Stimulated activated CD8-positive, alpha-beta memory T cell treated with anti-CD3 and anti-CD28 coated beads, Interleukin-15, amount 100 ng/mL, for 48 hours (primary cell): ENCODE measurements at regions not wholly inside any gene's neighbourhood (a gene's known extent, or its start where the extent isn't known, plus 50 kb on each side); places are given as distances from the start of the nearest gene placed in this dataset.
A peak's percentile ranks its signal among the peaks of the same experiment; 100 is the strongest.
"Not testable (repeated sequence)": the region's sequence is repeated elsewhere in the genome, so short reads cannot be mapped to it uniquely, and the experiment has no call there.

Experiments used
- DNase-seq, 2 donors: peaks; one replicate each; pipeline ENCODE4 v3.0.0-alpha.2; 2020; ENCODE audit warnings: low read depth in 2 of 2

DNA sequence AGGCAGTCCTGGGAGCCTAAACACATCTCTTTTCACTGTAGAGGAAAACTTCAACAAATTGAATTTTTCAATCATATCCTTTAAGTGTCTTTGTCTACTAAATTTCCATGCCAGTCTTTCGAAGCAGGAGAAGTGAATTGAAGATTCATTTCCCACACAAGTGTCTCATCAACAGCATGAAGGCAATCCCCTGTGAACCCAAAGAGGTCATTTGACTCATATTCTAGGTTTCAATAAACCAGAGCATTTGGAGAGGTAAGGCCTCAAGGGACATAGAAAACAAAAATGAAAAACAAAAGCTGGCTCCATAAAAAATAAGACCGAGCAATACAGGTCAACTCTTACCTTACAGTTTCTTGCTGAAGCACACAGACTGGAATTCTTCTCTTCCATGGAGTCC is 94.1 kb upstream of the ATP1B1 start:
- no peak for DNase-seq

DNA sequence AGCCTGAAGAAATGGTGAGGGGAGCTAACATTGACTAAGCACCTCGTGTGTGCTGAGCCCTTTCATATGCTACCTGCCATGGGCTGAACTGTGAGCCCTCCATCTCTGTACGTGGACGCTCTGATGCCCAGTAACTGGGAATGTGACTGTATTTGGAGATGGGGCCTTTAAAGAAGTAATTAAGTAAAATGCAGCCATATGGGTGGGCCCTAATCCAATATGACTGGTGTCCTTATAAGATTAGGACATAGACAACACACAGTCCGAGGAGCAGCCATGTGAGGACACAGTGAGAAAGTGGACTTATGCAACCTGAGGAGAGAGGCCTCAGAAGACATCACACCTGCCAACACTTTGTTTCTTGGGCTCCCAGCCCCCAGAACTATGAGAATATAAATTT is 92.7 kb upstream of the ATP1B1 start:
- no peak for DNase-seq

DNA sequence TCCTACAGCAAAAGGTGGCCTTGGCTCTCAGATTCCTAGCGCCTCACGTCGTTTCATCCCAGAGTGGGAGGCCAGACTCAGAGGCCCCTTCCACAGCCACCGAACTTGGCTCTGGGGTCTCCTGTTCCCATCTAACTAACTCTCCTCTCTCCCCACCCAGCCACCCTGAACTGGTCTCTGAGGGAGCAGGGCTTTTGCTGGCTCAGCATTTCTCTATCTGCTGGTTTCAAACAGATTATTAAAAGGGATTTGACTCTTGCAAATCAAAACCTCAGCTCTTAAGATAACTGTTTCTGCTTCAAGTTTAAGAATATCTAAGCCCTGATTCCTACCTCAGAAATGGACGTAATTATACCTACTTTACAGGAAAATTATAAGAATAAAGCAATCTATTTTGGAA is 91.0 kb upstream of the ATP1B1 start:
- DNase-seq: no peak

DNA sequence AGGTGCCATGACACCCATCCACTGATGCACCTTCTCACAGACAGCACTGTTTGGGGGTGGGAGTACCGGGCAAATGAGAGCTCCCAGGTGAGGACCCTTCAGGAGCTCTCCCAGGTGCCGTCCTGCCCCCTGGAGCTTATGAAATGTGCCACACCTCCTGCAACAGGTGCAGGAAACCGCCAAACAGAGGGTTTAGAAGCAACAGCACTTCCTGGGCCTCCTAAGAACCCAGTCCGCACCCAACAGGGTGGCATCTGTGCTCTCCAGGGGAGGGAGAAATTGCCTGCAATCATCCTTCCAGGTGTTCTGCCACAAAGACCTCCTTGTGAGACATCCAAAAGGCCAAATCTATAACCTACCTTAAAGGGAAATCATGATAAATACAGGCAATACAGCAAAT is 87.7 kb upstream of the ATP1B1 start:
- DNase-seq: no peak

DNA sequence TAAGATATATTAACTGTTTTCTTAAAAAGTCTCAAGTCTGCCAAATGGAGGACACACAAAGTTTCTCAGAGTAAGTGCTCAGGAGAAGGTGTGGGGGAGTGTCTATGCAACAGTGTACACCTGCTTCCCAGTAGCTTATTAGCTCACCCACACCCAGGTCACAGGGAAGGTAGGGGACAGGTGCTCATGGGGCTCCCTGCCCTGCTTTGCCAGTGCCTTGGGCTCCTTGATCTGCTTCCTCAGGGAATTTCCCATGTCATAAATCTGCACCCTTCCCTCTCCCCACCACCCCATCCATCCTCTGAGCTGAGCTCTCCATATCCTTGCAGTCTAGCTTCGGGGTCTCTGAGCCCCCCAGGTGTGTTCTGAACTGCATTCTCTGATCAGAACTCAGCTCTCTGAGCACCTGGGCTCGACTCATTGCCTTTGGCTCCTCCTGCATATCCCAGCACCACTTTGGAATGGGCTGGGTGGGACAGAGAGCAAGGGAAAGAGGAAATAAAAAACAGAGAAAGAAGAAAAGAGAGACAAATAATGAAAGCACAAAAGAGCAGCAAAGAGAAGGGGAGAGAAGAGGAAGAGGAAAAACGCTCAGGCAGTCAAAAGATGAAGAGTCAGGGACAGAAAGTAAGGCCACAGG is 87.0 kb upstream of the ATP1B1 start:
- DNase-seq: no peak

DNA sequence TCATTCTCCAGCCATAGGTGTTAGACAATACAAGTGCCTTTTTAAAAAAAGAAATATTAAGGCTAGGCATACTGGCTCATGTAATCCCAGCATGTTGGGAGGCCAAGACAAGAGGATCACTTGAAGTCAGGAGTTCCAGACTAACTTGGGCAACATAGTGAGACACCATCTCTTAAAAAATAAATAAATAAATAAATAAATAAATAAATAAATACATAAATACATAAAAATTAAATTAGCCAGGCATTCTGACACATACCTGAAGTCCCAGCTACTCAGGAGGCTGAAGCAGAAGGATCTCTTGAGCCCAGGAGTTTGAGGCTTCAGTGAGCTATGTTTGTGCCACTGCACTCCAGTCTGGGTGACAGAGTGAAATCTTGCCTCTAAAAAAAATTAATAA is 85.8 kb upstream of the ATP1B1 start:
- DNase-seq: no peak

DNA sequence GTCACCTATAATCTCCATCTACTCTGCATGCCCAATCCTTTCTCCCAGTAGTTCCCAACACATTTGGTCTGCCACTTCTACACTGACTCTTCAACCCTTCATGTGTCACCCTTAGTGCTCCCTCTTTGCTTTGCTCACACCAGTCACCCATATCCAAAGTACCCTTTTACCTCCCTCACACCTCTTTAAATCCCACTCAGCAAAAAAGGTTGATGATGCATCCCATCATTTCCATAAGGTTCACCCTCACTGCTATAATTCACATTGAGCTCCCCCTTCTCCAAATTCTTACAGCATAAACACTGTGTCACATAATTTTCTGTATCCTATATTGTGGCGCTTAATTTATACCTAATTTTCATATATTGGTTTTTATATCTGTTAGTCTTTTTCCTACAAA is 83.8 kb upstream of the ATP1B1 start:
- DNase-seq: no peak

DNA sequence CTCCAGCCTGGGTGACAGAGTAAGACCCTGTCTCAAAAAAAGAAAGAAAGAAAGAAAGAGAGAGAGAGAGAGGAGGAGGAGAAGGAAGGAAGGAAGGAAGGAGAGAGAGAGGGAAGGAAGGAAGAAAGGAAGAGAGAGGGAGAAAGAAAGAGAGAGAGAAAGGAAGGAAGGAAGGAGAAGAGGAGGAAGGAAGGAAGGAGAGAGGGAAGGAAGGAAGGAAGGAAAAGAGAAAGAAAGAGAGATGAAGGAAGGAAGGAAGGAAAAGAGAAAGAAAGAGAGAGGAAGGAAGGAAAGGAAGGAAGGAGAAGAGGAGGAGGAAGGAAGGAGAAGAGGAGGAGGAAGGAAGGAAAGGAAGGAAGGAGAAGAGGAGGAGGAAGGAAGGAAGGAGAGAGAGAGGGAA is 82.2 kb upstream of the ATP1B1 start:
- no peak for DNase-seq

DNA sequence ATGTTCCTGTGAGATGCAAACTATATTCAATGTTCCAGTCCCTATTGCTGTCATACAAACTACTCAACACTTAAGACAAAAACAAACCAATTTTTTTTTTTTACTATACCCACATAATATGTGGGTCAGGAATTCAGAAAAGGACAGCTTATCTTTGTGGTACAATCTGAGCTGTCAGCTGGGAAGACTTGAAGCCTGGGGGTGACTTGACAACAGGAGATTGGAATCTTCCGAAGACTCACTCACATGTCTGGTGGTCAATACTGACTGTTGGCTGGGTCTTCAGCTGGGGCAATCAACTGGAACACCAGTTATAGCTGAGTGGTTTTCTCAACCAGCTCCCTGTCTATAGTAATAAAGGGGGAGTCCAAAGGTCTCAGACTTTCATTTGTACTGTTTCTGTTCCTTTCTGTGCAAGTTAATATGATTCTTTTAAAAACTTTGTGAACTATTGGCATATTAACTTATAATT is 81.7 kb upstream of the ATP1B1 start:
- no peak for DNase-seq

DNA sequence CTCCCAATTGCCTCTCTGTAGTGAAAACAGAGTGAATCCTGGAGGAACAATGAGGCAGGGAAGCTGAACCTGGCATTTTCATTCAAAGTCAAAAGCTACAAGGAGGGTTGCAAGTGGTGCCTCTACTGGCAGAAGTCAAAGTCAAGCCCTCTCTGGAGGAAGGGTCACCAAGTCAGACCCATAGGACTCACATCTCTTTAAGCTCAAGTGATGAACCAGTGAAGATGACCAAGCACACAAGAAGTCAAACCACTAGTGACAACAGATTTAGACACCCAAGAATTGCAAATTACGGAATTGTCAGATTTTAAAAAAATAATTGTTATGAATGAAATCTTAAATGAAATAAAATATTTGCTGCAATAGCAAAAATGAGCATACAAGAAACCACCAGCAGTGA is 81.1 kb upstream of the ATP1B1 start:
- DNase-seq: no peak

DNA sequence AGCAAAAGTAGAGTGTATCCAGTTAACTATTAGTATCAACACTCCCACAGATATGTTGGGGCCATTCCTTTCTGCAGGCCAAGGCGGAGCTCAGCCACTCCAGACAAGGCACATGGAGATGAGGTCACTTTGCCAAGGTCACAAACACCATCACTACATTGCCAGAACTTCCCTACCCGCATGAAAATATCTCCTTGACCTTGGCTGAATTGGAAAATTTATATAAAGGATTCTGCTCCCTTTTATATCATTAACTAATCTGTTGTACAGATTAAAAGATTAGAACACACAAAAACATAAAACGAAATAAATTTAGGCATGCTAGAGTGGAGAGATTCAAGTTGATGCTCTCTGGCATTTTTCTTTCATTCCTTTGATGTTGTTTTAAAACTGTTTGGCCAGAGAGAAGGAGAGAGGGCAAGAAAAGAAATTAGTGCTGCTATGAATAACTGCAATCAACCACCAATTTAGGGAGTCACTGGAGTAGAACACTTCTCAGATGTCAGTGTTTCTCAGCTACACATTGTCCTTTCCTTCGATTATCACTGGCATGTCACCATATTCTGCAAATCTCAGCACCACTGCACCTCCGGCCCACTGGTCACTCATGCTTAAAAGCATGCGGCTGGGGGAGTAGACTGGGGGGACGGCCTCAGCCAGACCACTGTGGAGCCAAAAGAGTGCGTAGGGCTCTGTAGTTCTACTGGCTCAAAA is 78.7 kb upstream of the ATP1B1 start:
- DNase-seq: no peak

DNA sequence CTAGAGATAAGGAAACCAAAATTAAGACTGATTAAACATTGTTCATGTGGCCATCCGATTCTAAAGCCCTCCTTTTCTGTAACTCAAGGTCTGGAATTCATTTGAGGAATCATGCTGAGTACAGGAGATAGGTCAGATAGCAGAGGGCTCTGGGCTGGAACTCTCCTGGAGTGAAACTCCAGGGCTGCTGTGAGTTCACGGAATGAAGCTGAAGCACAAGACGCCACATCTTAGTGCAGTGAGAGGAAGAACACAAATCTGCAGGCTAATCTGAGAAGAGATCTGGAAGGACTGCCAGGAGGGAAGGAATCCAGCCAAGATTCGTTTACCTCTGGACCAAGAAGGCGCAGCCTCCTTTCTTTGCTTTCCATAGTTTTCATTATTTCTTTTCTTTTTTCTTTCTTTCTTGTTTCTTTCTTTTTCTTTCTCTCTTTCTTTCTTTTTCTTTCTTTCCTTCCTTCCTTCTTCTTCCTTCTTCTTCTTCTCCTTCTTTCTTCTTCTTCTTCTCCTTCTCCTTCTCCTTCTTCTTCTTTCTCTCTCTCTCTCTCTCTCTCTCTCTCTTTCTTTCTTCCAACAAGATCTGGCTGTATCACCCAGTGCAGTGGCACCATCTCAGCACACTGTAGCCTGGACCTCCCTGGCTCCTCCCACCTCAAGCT is 74.8 kb upstream of the ATP1B1 start:
- DNase-seq: no peak

DNA sequence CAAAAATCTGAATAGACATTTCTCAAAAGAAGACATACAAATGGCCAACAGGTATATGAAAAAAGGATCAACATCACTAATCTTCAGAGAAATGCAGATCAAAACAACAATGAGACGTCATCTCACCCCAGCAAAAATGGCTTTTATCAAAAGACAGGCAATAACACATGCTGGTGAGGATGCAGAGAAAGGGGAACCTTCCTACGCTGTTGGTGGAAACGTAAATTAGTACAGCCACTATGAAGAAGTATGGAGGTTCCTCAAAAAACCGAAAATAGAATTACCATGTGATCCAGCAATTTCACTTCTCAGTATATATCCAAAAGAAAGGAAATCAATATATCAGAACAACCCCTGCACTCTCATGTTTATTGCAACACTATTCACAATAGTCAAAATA is 65.1 kb upstream of the ATP1B1 start:
- no peak for DNase-seq

DNA sequence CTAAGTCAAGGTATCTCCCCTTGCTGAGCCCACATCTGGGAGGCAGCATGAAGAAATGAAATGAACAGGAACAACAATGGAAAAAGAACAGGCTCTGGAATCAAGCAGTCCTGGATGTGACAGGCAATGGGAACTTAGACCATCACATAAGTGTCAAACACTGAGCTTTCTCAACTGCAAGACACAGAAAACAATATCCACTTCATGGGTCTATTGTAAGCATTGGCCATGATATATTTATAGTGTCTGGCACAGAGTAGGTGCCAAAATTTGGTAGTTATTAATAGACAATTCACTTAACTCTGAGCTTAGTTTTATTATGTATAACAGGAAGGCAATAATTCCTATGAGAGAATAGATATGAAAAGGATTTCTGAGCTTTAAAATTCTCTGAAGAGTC is 64.1 kb upstream of the ATP1B1 start:
- no peak for DNase-seq

DNA sequence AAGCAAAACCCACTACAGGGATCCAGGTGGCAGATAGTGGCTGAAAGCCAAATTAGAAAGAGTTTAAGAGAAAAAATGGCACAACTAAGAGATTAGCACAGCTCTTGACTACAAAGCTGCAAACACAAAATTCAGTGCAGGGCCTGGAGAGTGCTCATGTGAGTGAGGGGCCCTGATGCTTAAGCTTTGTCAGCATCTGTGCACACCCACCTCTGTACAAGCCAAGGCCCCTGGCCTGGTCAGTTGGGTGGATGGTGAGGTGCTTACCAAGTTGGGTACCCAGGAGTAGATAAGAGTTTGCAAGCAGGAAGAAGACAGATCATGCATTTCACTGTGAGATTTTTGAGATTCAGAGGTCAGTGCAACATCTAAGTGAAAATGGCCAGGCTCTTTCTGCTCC is 62.7 kb upstream of the ATP1B1 start:
- no peak for DNase-seq

DNA sequence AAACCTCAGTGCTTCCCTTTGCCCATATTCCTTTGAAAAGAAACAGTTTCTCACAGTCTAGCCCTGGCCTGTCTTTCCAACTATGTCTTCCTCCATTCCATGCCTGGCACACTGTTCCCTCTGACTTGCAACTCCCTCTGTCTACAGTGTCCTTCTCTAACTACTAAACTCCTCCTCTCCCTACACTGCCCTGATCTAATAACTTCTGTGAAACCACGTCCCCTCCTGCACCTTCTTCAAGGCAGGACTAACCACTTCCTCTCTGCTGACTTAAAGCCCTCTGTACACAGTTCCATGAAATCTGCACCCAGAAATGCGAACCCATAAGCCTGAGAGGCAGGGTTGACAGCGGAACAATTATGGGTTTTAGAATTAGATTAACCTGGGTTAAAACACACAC is 62.2 kb upstream of the ATP1B1 start:
- DNase-seq: peak in 1 of 2 donors; percentile 19

DNA sequence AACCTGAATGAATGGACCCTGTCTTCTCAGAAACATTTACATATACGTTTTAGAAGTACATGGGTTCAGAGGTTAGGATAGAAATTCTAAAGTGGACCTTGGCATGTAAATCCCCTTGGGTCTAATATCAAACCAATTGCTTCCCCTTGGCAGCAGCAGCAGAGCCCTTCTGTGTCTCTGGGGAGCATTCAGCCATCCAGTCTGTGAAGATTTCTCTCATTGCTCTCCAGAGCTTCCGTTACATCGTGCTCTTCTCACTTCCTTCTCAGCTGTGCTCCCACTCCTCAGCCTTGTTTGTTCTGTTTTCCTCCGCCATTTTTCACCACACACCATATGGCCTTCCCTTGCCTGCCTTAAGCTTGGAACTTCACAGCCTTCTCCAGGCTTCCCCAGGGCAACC is 61.5 kb upstream of the ATP1B1 start:
- DNase-seq: no peak

DNA sequence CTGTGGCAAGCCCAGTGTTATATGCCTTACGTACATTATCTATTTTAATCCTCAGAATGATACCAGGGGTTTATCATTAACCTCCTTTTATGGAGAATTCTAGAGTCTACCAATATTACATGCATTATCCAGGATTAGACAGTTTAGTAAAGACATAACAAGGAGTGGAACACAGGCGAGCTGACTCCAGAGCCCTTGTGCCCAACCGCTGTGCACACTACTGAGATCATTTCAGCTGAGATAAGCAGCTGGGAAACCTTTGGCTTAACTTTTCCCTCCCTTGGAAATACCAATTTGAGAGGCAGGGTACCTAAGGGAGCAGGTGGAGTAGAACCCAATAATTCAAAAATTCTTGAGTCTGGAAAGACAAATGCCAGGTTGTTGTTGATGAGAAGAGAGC is 59.8 kb upstream of the ATP1B1 start:
- DNase-seq: no peak

DNA sequence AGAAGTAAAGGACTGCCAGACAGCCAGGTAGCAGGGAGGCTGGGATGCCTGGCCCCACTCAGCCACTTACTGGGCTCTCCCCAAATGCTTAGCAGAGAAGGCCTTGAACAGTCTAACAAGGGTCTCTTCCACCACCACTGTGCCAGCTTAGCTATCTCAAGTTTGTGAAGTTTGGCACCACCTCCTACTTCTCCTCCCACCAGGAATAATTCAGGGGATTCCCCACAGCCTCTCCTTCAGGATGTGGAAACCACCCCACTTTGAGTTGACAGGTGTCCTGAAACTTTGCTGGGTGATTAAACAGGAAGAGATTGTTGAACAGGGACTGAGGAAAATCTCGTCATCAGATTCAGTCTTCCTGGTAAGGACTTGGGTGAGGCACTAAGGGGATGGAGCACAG is 59.4 kb upstream of the ATP1B1 start:
- no peak for DNase-seq

DNA sequence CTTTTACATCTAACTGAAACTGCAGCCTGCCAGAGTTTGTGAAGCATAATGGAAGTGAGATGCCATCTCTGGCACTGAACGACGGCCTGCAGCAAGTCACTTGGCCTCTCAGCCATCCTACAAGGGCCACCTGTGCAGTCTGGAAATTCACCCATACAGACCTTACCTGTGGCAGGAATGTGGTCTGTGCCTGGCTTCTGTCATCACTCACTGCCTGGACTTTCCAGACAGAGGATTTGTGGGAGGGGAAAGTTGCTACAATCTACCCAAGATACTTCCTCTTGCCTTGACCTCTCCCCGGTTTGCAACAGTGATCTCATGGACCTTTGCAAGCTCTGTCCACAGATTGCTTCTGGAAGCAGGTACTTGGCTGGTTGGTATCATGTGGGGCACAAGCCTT is 58.4 kb upstream of the ATP1B1 start:
- no peak for DNase-seq

DNA sequence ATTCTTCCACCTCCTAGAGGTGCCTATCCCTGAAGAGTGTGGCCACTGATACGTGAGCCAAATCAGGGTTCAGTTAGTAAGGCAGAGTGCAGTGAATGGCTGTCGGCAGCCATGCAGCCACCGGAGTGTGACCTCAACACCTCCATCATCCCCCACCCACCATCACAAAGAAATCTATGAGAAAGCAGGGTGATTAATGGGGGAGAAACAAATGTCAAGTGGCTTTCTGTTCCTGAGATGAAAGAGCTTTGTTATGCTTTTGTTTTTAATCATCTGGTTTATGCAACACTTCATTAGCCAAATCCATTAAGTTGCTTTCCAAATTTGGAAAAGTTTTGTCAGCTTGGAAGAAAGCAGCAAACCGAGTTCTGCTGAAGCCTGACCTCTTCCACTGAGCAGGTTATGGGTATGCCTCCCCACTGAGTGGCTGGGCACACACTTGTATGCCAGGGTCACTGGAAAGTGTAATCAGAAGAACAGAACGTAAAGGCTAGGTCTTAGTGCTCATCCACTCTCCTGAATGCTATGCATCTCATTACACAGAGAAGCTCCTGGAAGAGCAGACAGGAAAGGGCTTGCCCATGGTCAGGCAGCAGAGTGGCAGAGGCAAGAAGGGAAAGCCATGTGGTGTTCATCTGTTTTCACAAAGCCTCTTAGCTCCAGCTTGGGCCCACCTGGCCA is 57.1 kb upstream of the ATP1B1 start:
- peak; percentile 27 to 37 for DNase-seq

DNA sequence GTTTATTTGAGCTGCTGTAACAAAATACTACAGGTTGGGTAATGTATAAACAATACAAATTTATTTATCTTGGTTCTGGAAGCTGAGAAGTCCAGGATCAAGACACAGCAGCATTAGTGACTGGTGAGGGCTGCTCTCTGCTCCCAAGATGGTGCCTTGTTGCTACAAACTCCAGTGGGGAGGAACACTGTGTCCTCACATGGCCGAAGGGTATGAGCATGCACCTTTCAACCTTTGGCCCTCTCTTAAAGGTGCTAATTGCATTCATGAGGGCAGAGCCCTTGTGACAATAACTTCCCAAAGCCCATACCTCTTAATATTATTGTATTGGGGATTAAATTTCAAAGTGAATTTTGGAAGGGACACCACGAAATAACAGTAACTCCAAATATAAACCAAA is 55.3 kb upstream of the ATP1B1 start:
- no peak for DNase-seq

DNA sequence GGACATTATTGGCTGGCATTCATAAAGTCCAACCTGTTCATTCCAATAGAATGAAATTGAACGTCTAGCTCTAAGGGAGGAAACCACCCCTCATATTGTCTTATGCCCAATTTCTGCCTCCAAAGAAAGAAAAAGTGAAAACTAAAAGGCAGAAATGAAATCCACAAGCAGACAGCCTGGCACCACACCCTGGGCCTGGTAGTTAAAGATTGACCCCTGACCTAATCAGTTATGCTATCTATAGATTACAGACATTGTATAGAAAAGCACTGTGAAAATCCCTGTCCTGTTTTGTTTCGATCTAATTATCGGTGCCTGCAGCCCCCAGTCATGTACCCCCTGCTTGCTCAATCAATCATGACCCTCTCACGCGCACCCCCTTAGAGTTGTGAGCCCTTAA is 54.3 kb upstream of the ATP1B1 start:
- DNase-seq: not testable (repeated sequence)
